ENCODE measurements at regions not wholly inside any gene's neighbourhood (a gene's known extent, or its start where the extent isn't known, plus 50 kb on each side); places are given as distances from the start of the nearest gene placed in this dataset.
"Not testable (repeated sequence)": the region's sequence is repeated elsewhere in the genome, so short reads cannot be mapped to it uniquely, and the experiment has no call there.

- intact Hi-C loops (cut with micrococcal nuclease): no loop called here
- Histone ChIP-seq H3K4me3 (no peak overlapping the region), H3K4me1 (no peaks in the 10 kb centered on the region), H3K27me3 (ENCODE audit: low read depth) (no peaks in the 10 kb centered on the region), H3K27ac (replicated peaks) (no peak overlapping the region), H3K9me3 (replicated peaks) (peaks cover under 1% of the 10 kb centered on the region), H3K36me3 (no peaks in the 10 kb centered on the region)
- no peak for TF ChIP-seq CTCF (IDR thresholded peaks at IDR 0.05; ENCODE audit: borderline replicate concordance)
- no peak for DNase-seq
Measured at GRCh38 chr7:65463184-65463583, 89.5 kb downstream of the ZNF92 start.

- H3K4me1 ChIP-seq; H3K27ac ChIP-seq (replicated peaks); DNase-seq; H3K4me3 ChIP-seq; H3K9me3 ChIP-seq (replicated peaks); H3K36me3 ChIP-seq; intact Hi-C loops (cut with micrococcal nuclease): not testable (repeated sequence)
- H3K27me3 ChIP-seq (ENCODE audit: low read depth): peaks cover 11% of the 10 kb centered on the region
Measured at GRCh38 chr7:65469919-65470558, 96.4 kb downstream of the ZNF92 start.

- intact Hi-C loops (cut with micrococcal nuclease): no loop called here
- Histone ChIP-seq H3K4me1 (no peaks in the 10 kb centered on the region), H3K27ac (replicated peaks) (no peak overlapping the region), H3K9me3 (replicated peaks) (peaks cover 4% of the 10 kb centered on the region), H3K36me3 (no peaks in the 10 kb centered on the region), H3K27me3 (ENCODE audit: low read depth) (peaks cover 11% of the 10 kb centered on the region), H3K4me3 (no peak overlapping the region)
- no peak for DNase-seq
- TF ChIP-seq CTCF (IDR thresholded peaks at IDR 0.05; ENCODE audit: borderline replicate concordance): no peak
Measured at GRCh38 chr7:65471587-65471986, 97.9 kb downstream of the ZNF92 start.

GRCh38 chr7:65475040-65475726, 101.5 kb downstream of the ZNF92 start:
- no peak overlapping the region for H3K27ac ChIP-seq (replicated peaks)
- H3K4me3 ChIP-seq: no peak overlapping the region
- H3K36me3 ChIP-seq: no peaks in the 10 kb centered on the region
- no peaks in the 10 kb centered on the region for H3K4me1 ChIP-seq
- intact Hi-C loops (cut with micrococcal nuclease): no loop called here
- peaks cover 18% of the 10 kb centered on the region for H3K27me3 ChIP-seq (ENCODE audit: low read depth)
- no peaks in the 10 kb centered on the region for H3K9me3 ChIP-seq (replicated peaks)
- DNase-seq: no peak
- no peak for TF ChIP-seq CTCF (IDR thresholded peaks at IDR 0.05; ENCODE audit: borderline replicate concordance)

GRCh38 chr7:65475734-65476319, 102.2 kb downstream of the ZNF92 start:
- Histone ChIP-seq H3K27me3 (ENCODE audit: low read depth) (peaks cover 15% of the 10 kb centered on the region), H3K9me3 (replicated peaks) (peaks cover 1% of the 10 kb centered on the region), H3K36me3 (no peaks in the 10 kb centered on the region), H3K27ac (replicated peaks) (no peak overlapping the region), H3K4me3 (no peak overlapping the region), H3K4me1 (no peaks in the 10 kb centered on the region)
- no peak for TF ChIP-seq CTCF (IDR thresholded peaks at IDR 0.05; ENCODE audit: borderline replicate concordance)
- DNase-seq: no peak
- intact Hi-C loops (cut with micrococcal nuclease): no loop called here

- peaks cover 9% of the 10 kb centered on the region for H3K27me3 ChIP-seq (ENCODE audit: low read depth)
- no peak for TF ChIP-seq CTCF (IDR thresholded peaks at IDR 0.05; ENCODE audit: borderline replicate concordance)
- no peaks in the 10 kb centered on the region for H3K4me1 ChIP-seq
- H3K27ac ChIP-seq (replicated peaks): no peak overlapping the region
- DNase-seq: no peak
- intact Hi-C loops (cut with micrococcal nuclease): no loop called here
- H3K36me3 ChIP-seq: no peaks in the 10 kb centered on the region
- H3K4me3 ChIP-seq: no peak overlapping the region
- H3K9me3 ChIP-seq (replicated peaks): peaks cover 14% of the 10 kb centered on the region
Measured at GRCh38 chr7:65477326-65477725, 103.7 kb downstream of the ZNF92 start.
